ENCODE measurements at regions not wholly inside any gene's neighbourhood (a gene's known extent, or its start where the extent isn't known, plus 50 kb on each side); places are given as distances from the start of the nearest gene placed in this dataset.

GRCh38 chr1:232143315-232143886, 486.5 kb downstream of the SIPA1L2 start:
- TF ChIP-seq CTCF (IDR thresholded peaks at IDR 0.05) (no peak), ZFX (IDR thresholded peaks at IDR 0.05; ENCODE audit: borderline replicate concordance) (no peak)

Measured in 22Rv1 (cell line).